PC-9 (cell line): ENCODE measurements at regions not wholly inside any gene's neighbourhood (a gene's known extent, or its start where the extent isn't known, plus 50 kb on each side); places are given as distances from the start of the nearest gene placed in this dataset.

Source experiments
- BruUV-seq: library from RNA; stranded (reverse); fragments of 400-500 nt; replicated peaks from 2 replicates; lab custom pipeline; 2021; lab: Mats Ljungman, UMichigan
- CTCF ChIA-PET: fragments of 300-600 bp; sonication (Branson Sonifier 250); formaldehyde crosslinking; loops from one replicate; lab custom pipeline; 2022; ENCODE audit warnings: antibody characterized with exemption; lab: Charles Lee
- POLR2A ChIA-PET: fragments of 300-600 bp; sonication (Branson Sonifier 250); formaldehyde crosslinking; loops from one replicate; lab custom pipeline; 2022; ENCODE audit warnings: antibody characterized with exemption; ENCODE audit not compliant: unreplicated experiment; lab: Charles Lee
- DNase-seq, 2 experiments: peaks; one replicate each; pipeline versions ENCODE4 v3.0.0 to v3.0.0-alpha.2; 2015 to 2022; ENCODE audit warnings: mixed read lengths in 1 of 2
- H2AFZ ChIP-seq: fragments of 200-600 bp; sonication (generic); 2 replicates; pipeline ENCODE4 v1.8.1; 2017; ENCODE audit warnings: antibody characterized with exemption
- H3F3A ChIP-seq: fragments of 200-600 bp; sonication (generic); 2 replicates; pipeline ENCODE4 v1.8.1; 2017; ENCODE audit warnings: antibody characterized with exemption, mild to moderate bottlenecking, low read depth; ENCODE audit not compliant: insufficient read depth
- H3K27ac ChIP-seq: fragments of 200-600 bp; sonication (generic); 2 replicates; pipeline ENCODE4 v1.6.1; 2016; ENCODE audit warnings: mixed run types
- H3K27me3 ChIP-seq: fragments of 200-600 bp; sonication (generic); 2 replicates; pipeline ENCODE4 v1.6.1; 2016; ENCODE audit warnings: low read depth, mixed run types; ENCODE audit not compliant: insufficient read depth
- H3K36me3 ChIP-seq: fragments of 200-600 bp; sonication (generic); 2 replicates; pipeline ENCODE4 v1.6.1; 2016; ENCODE audit warnings: low read depth, mixed run types
- H3K4me1 ChIP-seq: fragments of 200-600 bp; sonication (generic); replicated peaks from 2 replicates; pipeline ENCODE4 v1.6.1; 2016; ENCODE audit warnings: mixed run types; ENCODE audit not compliant: insufficient read depth
- H3K4me2 ChIP-seq: fragments of 200-600 bp; sonication (generic); 2 replicates; pipeline ENCODE4 v1.6.1; 2017; ENCODE audit warnings: mixed run types
- H3K4me3 ChIP-seq: fragments of 200-600 bp; sonication (generic); 2 replicates; pipeline ENCODE4 v1.6.1; 2016; ENCODE audit warnings: mixed run types
- H3K79me2 ChIP-seq: fragments of 200-600 bp; sonication (generic); 2 replicates; pipeline ENCODE4 v1.6.1; 2017; ENCODE audit warnings: low read depth, mixed run types
- H3K9me2 ChIP-seq: fragments of 200-600 bp; sonication (generic); 2 replicates; pipeline ENCODE4 v1.8.1; 2017; ENCODE audit warnings: mild to moderate bottlenecking; ENCODE audit not compliant: insufficient read depth
- H3K9me3 ChIP-seq: fragments of 200-600 bp; sonication (generic); 2 replicates; pipeline ENCODE4 v1.8.1; 2016; ENCODE audit warnings: low read depth; ENCODE audit not compliant: insufficient read depth
- H4K20me1 ChIP-seq: fragments of 200-600 bp; sonication (generic); 2 replicates; pipeline ENCODE4 v1.8.1; 2017; ENCODE audit not compliant: insufficient read depth
- EZH2 ChIP-seq: fragments of 200-600 bp; sonication (generic); IDR thresholded peaks from 2 replicates; pipeline ENCODE4 v1.8.0; 2017; ENCODE audit warnings: antibody characterized with exemption, low read depth
- intact Hi-C: fragments of 100-400 bp; cut with micrococcal nuclease; formaldehyde crosslinking; loops from one replicate; pipeline ENCODE4 v1.10.0; 2022; ENCODE audit not compliant: unreplicated experiment
- TF ChIP-seq, protein P1 (sequence below): fragments of 200-600 bp; sonication (generic); conservative IDR thresholded peaks from 2 replicates; pipeline ENCODE4 v1.6.1; 2017; ENCODE audit warnings: mixed run types, antibody characterized with exemption, mild to moderate bottlenecking, moderate library complexity

DNA sequence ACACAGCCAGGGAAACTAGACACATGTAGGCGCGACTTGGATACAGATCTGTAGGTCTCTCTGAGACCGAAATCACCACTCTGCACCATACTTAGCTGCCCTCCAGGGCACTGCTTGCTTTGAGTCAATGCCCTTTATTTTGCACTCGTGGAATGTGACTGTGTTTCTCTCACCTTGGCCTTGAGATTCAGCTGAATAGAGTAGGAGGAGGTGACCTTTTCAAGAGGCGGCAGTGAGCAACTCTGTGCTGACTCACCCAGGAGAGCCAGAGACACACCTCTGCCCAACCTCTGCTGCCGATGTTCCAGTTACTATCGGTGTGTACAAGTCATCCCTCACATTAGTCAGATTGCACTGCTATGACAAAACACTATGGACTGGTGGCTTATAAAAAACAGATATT, 583.4 kb downstream of the VRK1 start:
- Histone ChIP-seq H3K9me2 (no peaks in the 10 kb centered on the region), H3F3A (no peaks in the 10 kb centered on the region), H3K79me2 (no peaks in the 10 kb centered on the region), H4K20me1 (no peaks in the 10 kb centered on the region), H3K36me3 (no peaks in the 10 kb centered on the region), H3K4me3 (no peak overlapping the region), H2AFZ (no peak overlapping the region), H3K27me3 (peaks cover 22% of the 10 kb centered on the region; the same call in 1 of the 2 replicates), H3K27ac (no peak overlapping the region), H3K9me3 (no peaks in the 10 kb centered on the region), H3K4me2 (no peak overlapping the region), H3K4me1 (no peaks in the 10 kb centered on the region)
- CTCF ChIA-PET = no interaction called here
- intact Hi-C loops = no loop called here
- DNase-seq = no peak
- BruUV-seq = no TSS peak
- POLR2A ChIA-PET = no interaction called here
- TF ChIP-seq, protein P1, sequence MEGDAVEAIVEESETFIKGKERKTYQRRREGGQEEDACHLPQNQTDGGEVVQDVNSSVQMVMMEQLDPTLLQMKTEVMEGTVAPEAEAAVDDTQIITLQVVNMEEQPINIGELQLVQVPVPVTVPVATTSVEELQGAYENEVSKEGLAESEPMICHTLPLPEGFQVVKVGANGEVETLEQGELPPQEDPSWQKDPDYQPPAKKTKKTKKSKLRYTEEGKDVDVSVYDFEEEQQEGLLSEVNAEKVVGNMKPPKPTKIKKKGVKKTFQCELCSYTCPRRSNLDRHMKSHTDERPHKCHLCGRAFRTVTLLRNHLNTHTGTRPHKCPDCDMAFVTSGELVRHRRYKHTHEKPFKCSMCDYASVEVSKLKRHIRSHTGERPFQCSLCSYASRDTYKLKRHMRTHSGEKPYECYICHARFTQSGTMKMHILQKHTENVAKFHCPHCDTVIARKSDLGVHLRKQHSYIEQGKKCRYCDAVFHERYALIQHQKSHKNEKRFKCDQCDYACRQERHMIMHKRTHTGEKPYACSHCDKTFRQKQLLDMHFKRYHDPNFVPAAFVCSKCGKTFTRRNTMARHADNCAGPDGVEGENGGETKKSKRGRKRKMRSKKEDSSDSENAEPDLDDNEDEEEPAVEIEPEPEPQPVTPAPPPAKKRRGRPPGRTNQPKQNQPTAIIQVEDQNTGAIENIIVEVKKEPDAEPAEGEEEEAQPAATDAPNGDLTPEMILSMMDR = no peak
- TF ChIP-seq EZH2 = no peak

DNA sequence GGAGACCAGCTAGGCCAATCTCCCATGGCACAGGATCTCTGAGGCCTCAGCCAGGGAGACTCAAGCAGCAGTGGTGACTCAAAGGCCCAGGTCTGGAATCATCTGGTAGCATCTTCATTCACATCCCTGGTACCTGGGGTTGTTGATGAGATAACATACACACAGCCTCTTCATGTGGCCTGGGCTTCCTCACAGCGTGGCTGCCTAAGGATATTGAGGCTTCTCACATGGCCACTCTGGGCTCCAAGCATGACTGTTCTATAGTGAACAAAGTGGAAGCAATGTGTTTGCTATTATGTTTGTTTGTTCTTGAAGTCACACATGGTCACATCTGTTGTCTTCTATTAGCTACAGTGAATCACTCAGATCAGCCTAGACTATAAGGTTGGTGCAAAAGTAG, 584.1 kb downstream of the VRK1 start:
- Histone ChIP-seq H3K27ac (no peak overlapping the region), H3K4me3 (no peak overlapping the region), H3K79me2 (no peaks in the 10 kb centered on the region), H3K9me2 (no peaks in the 10 kb centered on the region), H4K20me1 (no peaks in the 10 kb centered on the region), H3F3A (no peaks in the 10 kb centered on the region), H3K36me3 (no peaks in the 10 kb centered on the region), H3K4me2 (no peak overlapping the region), H3K9me3 (no peaks in the 10 kb centered on the region), H3K27me3 (peaks cover 22% of the 10 kb centered on the region; the same call in 1 of the 2 replicates), H2AFZ (no peak overlapping the region), H3K4me1 (no peaks in the 10 kb centered on the region)
- ChIA-PET POLR2A (no interaction called here), CTCF (no interaction called here)
- no TSS peak for BruUV-seq
- no peak for TF ChIP-seq EZH2
- TF ChIP-seq, protein P1 = no peak
- no peak for DNase-seq
- intact Hi-C loops = no loop called here

DNA sequence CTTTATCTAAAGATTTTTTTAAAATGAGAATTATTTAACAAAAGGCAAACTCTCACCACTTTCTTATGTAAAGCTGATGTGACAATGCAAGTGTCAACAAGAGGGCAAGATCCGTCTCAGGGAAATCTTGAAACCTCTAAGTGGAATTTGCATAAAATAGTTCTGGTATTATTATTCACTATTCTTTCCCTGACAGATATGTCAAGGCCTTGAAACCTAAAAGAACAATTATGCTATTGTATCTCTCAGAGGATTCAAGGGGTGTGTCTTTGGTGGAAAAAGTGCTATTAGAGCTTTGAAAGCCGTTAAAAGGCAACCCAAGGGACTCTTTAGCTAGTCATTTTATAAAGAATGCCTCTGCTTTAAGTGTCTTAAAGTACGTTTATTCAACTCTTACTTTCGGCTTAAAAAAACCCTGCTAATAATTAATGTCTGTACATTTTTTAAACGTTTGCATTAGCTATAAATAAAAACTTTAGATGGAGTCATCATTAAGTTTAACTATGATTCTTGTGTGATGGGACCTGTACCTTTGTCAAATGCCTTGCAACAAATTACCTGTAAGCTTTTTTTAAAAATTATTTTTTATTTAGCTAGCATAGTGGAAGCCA, 585.5 kb downstream of the VRK1 start:
- Histone ChIP-seq H3K4me1 (no peaks in the 10 kb centered on the region), H3K36me3 (no peaks in the 10 kb centered on the region), H3K9me3 (no peaks in the 10 kb centered on the region), H2AFZ (no peak overlapping the region), H3K79me2 (no peaks in the 10 kb centered on the region), H3K27me3 (peaks cover 16% of the 10 kb centered on the region; the same call in 1 of the 2 replicates), H3K4me3 (no peak overlapping the region), H3F3A (no peaks in the 10 kb centered on the region), H3K27ac (no peak overlapping the region), H3K9me2 (no peaks in the 10 kb centered on the region), H4K20me1 (no peaks in the 10 kb centered on the region), H3K4me2 (no peak overlapping the region)
- intact Hi-C loops = no loop called here
- TF ChIP-seq EZH2 = no peak
- TF ChIP-seq, protein P1 = no peak
- BruUV-seq = no TSS peak
- ChIA-PET CTCF (no interaction called here), POLR2A (no interaction called here)
- no peak for DNase-seq
